ENCODE measurements at regions not wholly inside any gene's neighbourhood (a gene's known extent, or its start where the extent isn't known, plus 50 kb on each side); places are given as distances from the start of the nearest gene placed in this dataset.

DNA sequence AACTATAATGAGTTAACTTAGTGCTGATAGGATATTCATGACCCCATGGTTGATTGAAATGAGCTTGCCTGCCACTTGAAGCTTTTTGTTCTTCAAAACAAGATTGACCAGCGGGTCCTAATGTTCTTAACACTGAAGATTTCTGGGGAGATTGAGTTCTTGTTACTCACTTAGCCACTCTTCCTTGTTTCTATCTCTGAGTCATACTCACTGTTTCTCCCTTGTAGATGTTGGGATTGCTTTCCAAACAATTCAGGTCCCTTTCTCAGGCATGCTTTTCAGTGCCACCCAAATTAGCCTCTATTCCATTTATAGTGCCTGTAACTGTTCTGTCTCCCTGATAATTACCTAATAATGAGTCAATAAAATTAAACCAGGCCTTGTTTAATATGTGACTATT, 517.0 kb downstream of the SQOR start:
- peaks cover 4 to 28% of the 10 kb centered on the region in 2 experiments; a peak in 4 of 5 replicates for H3K9me3 Mint-ChIP-seq
- no peak overlapping the region for H3K27ac Mint-ChIP-seq
- H3K27me3 ChIP-seq (ENCODE audit: insufficient read depth, low read length): no peaks in the 10 kb centered on the region

More for the DNA sequence above, 517.0 kb downstream of the SQOR start:
- Mint-ChIP-seq H3K27me3 (ENCODE audit: low read depth) (no peaks in the 10 kb centered on the region), H3K4me3 (no peak overlapping the region), H3K4me1 (peaks cover 8 to 10% of the 10 kb centered on the region in 2 experiments), H3K36me3 (ENCODE audit: insufficient read depth in 1 of 3, low read depth in 3 of 3) (no peaks in the 10 kb centered on the region; a peak in 1 of 7 replicates)
- no peaks in the 10 kb centered on the region for H3K23me2 ChIP-seq (ENCODE audit: insufficient read length, low read depth, low read length, poor library complexity, severe bottlenecking)
- no peak overlapping the region for H2BK5ac ChIP-seq (ENCODE audit: insufficient read length, low read length)
- no peak overlapping the region for H4K91ac ChIP-seq (ENCODE audit: insufficient read length, low read depth, low read length)
- no peak overlapping the region for H3K4ac ChIP-seq (ENCODE audit: low read depth, low read length)
- H3K79me1 ChIP-seq (ENCODE audit: insufficient read depth, low read depth, low read length, poor library complexity, severe bottlenecking): no peaks in the 10 kb centered on the region
- H2BK12ac ChIP-seq (ENCODE audit: insufficient read length, low read depth, low read length): no peak overlapping the region
- no peak overlapping the region for H3K18ac ChIP-seq (ENCODE audit: insufficient read length, low read depth, low read length)
- TF ChIP-seq CTCF (conservative IDR thresholded peaks at IDR 0.05): no peak
- H3K27ac ChIP-seq (ENCODE audit: insufficient read length, low read depth, low read length): no peak overlapping the region
- H3K23ac ChIP-seq (ENCODE audit: insufficient read length, low read depth, low read length): no peak overlapping the region
- H3K14ac ChIP-seq (ENCODE audit: insufficient read depth, low read length): no peak overlapping the region
- no peak overlapping the region for H3K4me2 ChIP-seq (ENCODE audit: insufficient read depth, insufficient read length, low read length)
- no peaks in the 10 kb centered on the region for H3K79me2 ChIP-seq (ENCODE audit: insufficient read depth, low read length)
- no peak overlapping the region for H3T11ph ChIP-seq (ENCODE audit: low read length)
- no peak overlapping the region for H4K5ac ChIP-seq (ENCODE audit: insufficient read length, low read depth, low read length)
- no peaks in the 10 kb centered on the region for H3K4me1 ChIP-seq (ENCODE audit: insufficient read depth, low read length)
- H2AK5ac ChIP-seq (ENCODE audit: insufficient read length, low read length): no peak overlapping the region
- no peak for DNase-seq
- H4K8ac ChIP-seq (replicated peaks; ENCODE audit: insufficient read length, low read depth, low read length): no peak overlapping the region
- no peak overlapping the region for H2BK120ac ChIP-seq (ENCODE audit: low read depth, low read length, poor library complexity, severe bottlenecking)
- no peak overlapping the region for H3K56ac ChIP-seq (ENCODE audit: insufficient read length, low read depth, low read length)
- H4K20me1 ChIP-seq (ENCODE audit: control insufficient read depth, insufficient read depth, insufficient read length): no peaks in the 10 kb centered on the region
- no peak overlapping the region for H3K9ac ChIP-seq (ENCODE audit: extremely low read depth, insufficient read length, low read length)
- H2BK20ac ChIP-seq (ENCODE audit: low read depth, low read length, poor library complexity, severe bottlenecking): no peak overlapping the region
- H3K9me3 ChIP-seq (ENCODE audit: control insufficient read depth, low read depth, low read length): no peaks in the 10 kb centered on the region
- no peak overlapping the region for H2BK15ac ChIP-seq (ENCODE audit: low read depth, low read length)
- H2AFZ ChIP-seq (ENCODE audit: low read length): no peak overlapping the region
- no CpG with 5 or more reads among the region's 1 CpG for WGBS (ENCODE audit: extremely low coverage, insufficient read length, low lambda C conversion rate)

All from H9 (cell line).